Liver (tissue), 8 donors: ENCODE measurements at regions not wholly inside any gene's neighbourhood (a gene's known extent, or its start where the extent isn't known, plus 50 kb on each side); places are given as distances from the start of the nearest gene placed in this dataset.

ENCODE experiments used
- DNase-seq: peaks from one replicate; pipeline ENCODE4 v3.0.0-alpha.2; 2017; ENCODE audit warnings: low spot score
- H3K27ac ChIP-seq, 2 donors: one replicate each; pipeline ENCODE4 v1.7.0; 2013; ENCODE audit warnings: inconsistent platforms in 2 of 2, low read length in 2 of 2, control low read depth in 1 of 2, low read depth in 1 of 2, mild to moderate bottlenecking in 1 of 2
- H3K27me3 ChIP-seq, 4 donors: one replicate each; pipeline versions ENCODE4 v1.6.1 to v1.7.0; 2013; ENCODE audit warnings: low read length in 3 of 4, inconsistent platforms in 1 of 4, mild to moderate bottlenecking in 1 of 4, moderate library complexity in 1 of 4; ENCODE audit not compliant: control insufficient read depth in 4 of 4, insufficient read depth in 4 of 4
- H3K36me3 ChIP-seq, 4 donors: one replicate each; pipeline versions ENCODE4 v1.6.1 to v1.7.0; 2013; ENCODE audit warnings: low read length in 3 of 4, mild to moderate bottlenecking in 3 of 4, low read depth in 1 of 4, moderate library complexity in 1 of 4; ENCODE audit not compliant: control insufficient read depth in 4 of 4, insufficient read depth in 3 of 4
- H3K4me1 ChIP-seq, 4 donors: one replicate each; pipeline versions ENCODE4 v1.6.1 to v1.7.0; 2013; ENCODE audit warnings: low read length in 3 of 4, mild to moderate bottlenecking in 3 of 4, moderate library complexity in 1 of 4; ENCODE audit not compliant: control insufficient read depth in 4 of 4, insufficient read depth in 4 of 4
- H3K4me3 ChIP-seq, 3 donors: one replicate each; pipeline versions ENCODE4 v1.6.1 to v1.7.0; 2013; ENCODE audit warnings: low read length in 3 of 3, control low read depth in 1 of 3, low read depth in 1 of 3, mild to moderate bottlenecking in 1 of 3
- H3K9ac ChIP-seq, 2 donors: one replicate each; pipeline ENCODE4 v1.7.0; 2013; ENCODE audit warnings: low read length in 2 of 2, mild to moderate bottlenecking in 2 of 2, moderate library complexity in 2 of 2, control low read depth in 1 of 2, low read depth in 1 of 2
- H3K9me3 ChIP-seq, 4 donors: one replicate each; pipeline versions ENCODE4 v1.6.1 to v1.7.0; 2013; ENCODE audit warnings: low read length in 3 of 4; ENCODE audit not compliant: control insufficient read depth in 4 of 4
- CTCF ChIP-seq: fragments of 150-350 bp; IDR thresholded peaks from 2 replicates; pipeline ENCODE4 v1.5.1; 2017; ENCODE audit warnings: improper control_type of control experiment, low read depth, low read length; ENCODE audit not compliant: missing input control
- FOXA1 ChIP-seq: IDR thresholded peaks from 2 replicates; pipeline ENCODE4 v1.6.1; 2016; ENCODE audit warnings: antibody characterized with exemption
- FOXA2 ChIP-seq: IDR thresholded peaks from 2 replicates; pipeline ENCODE4 v1.6.1; 2016; ENCODE audit warnings: antibody characterized with exemption
- HNF4A ChIP-seq, 2 donors: conservative IDR thresholded peaks; 2 replicates each; pipeline ENCODE4 v1.6.1; 2016; ENCODE audit warnings: antibody characterized with exemption in 2 of 2, mild to moderate bottlenecking in 2 of 2
- HNF4G ChIP-seq: IDR thresholded peaks from 2 replicates; pipeline ENCODE4 v1.6.1; 2016; ENCODE audit warnings: antibody characterized with exemption
- JUND ChIP-seq, 2 donors: IDR thresholded peaks; 2 replicates each; pipeline ENCODE4 v1.6.1; 2016; ENCODE audit warnings: antibody characterized with exemption in 2 of 2
- REST ChIP-seq: IDR thresholded peaks from 2 replicates; pipeline ENCODE4 v1.6.1; 2016; ENCODE audit warnings: antibody characterized with exemption, mild to moderate bottlenecking
- ZBTB33 ChIP-seq: IDR thresholded peaks from 2 replicates; pipeline ENCODE4 v1.6.1; 2016; ENCODE audit warnings: antibody characterized with exemption
- WGBS: extraction: QIAGEN DNeasy Blood & Tissue Kit; methylation state at CpG from one replicate; pipeline ENCODE4 v1.1.7; 2013; 5-methylcytosine and 5-hydroxymethylcytosine counted together
- donor health status: healthy.
- donor health status: healthy.
- donor health status: healthy.
- donor health status: healthy.
- donor health status: healthy.

GRCh38 chr5:117333011-117333410 lies 758.4 kb upstream of the SEMA6A start:
- no peaks in the 10 kb centered on the region for H3K36me3 ChIP-seq
- 81% methylated on average over 3 of the region's 3 CpGs for WGBS
- H3K27ac ChIP-seq: no peak overlapping the region
- no peaks in the 10 kb centered on the region for H3K27me3 ChIP-seq
- no peak overlapping the region for H3K4me3 ChIP-seq
- no peaks in the 10 kb centered on the region for H3K4me1 ChIP-seq
- H3K9ac ChIP-seq: no peak overlapping the region
- TF ChIP-seq ZBTB33: no peak
- TF ChIP-seq REST: no peak
- no peak for TF ChIP-seq JUND (IDR thresholded peaks at IDR 0.05)
- no peaks in the 10 kb centered on the region for H3K9me3 ChIP-seq
- DNase-seq: no peak

- Histone ChIP-seq H3K27ac (no peak overlapping the region), H3K27me3 (no peaks in the 10 kb centered on the region), H3K36me3 (no peaks in the 10 kb centered on the region), H3K4me3 (no peak overlapping the region), H3K9ac (no peak overlapping the region), H3K9me3 (no peaks in the 10 kb centered on the region), H3K4me1 (no peaks in the 10 kb centered on the region)
- DNase-seq: no peak
- TF ChIP-seq HNF4G (no peak), FOXA1 (no peak), HNF4A (conservative IDR thresholded peaks at IDR 0.05) (no peak), CTCF (no peak), FOXA2 (no peak), REST (no peak)
- WGBS: 83% methylated on average over 1 of the region's 1 CpG
Measured at GRCh38 chr5:117332341-117332740, 757.7 kb upstream of the SEMA6A start.
